ENCODE measurements at regions not wholly inside any gene's neighbourhood (a gene's known extent, or its start where the extent isn't known, plus 50 kb on each side); places are given as distances from the start of the nearest gene placed in this dataset.

DNA sequence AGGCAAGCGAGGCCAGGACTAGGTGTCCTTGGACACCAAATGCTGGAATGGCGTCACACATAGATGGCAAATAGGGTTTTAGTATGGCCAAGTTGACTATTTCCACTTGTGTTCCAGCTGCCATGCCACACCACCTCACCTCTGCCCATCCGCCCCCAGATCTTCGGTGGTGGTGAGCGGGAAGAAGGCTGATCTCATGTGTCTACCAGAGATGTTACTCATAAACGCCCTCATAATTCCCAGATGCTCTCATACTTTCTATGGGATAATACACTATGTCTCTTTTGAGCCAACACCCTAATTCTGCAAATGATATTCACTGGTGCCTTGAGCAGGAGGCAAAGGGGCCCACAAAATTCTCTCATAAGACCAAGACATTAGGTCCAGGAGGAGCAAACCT is 281.1 kb upstream of the FN1 start:
- TF ChIP-seq, protein P1, sequence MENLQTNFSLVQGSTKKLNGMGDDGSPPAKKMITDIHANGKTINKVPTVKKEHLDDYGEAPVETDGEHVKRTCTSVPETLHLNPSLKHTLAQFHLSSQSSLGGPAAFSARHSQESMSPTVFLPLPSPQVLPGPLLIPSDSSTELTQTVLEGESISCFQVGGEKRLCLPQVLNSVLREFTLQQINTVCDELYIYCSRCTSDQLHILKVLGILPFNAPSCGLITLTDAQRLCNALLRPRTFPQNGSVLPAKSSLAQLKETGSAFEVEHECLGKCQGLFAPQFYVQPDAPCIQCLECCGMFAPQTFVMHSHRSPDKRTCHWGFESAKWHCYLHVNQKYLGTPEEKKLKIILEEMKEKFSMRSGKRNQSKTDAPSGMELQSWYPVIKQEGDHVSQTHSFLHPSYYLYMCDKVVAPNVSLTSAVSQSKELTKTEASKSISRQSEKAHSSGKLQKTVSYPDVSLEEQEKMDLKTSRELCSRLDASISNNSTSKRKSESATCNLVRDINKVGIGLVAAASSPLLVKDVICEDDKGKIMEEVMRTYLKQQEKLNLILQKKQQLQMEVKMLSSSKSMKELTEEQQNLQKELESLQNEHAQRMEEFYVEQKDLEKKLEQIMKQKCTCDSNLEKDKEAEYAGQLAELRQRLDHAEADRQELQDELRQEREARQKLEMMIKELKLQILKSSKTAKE (IDR thresholded peaks at IDR 0.05; ENCODE audit: low read depth, poor library complexity, severe bottlenecking): no peak
- TF ChIP-seq, protein P2, sequence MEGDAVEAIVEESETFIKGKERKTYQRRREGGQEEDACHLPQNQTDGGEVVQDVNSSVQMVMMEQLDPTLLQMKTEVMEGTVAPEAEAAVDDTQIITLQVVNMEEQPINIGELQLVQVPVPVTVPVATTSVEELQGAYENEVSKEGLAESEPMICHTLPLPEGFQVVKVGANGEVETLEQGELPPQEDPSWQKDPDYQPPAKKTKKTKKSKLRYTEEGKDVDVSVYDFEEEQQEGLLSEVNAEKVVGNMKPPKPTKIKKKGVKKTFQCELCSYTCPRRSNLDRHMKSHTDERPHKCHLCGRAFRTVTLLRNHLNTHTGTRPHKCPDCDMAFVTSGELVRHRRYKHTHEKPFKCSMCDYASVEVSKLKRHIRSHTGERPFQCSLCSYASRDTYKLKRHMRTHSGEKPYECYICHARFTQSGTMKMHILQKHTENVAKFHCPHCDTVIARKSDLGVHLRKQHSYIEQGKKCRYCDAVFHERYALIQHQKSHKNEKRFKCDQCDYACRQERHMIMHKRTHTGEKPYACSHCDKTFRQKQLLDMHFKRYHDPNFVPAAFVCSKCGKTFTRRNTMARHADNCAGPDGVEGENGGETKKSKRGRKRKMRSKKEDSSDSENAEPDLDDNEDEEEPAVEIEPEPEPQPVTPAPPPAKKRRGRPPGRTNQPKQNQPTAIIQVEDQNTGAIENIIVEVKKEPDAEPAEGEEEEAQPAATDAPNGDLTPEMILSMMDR (IDR thresholded peaks at IDR 0.05 in 2 of 3, conservative IDR thresholded peaks at IDR 0.05 in 1 of 3; ENCODE audit: control insufficient read depth in 2 of 3, extremely low read depth in 1 of 3, insufficient read depth in 1 of 3, low read depth in 3 of 3, low read length in 3 of 3): no peak
- TF ChIP-seq, protein P3, sequence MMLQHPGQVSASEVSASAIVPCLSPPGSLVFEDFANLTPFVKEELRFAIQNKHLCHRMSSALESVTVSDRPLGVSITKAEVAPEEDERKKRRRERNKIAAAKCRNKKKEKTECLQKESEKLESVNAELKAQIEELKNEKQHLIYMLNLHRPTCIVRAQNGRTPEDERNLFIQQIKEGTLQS (IDR thresholded peaks at IDR 0.05; ENCODE audit: borderline replicate concordance, extremely low read depth, low read depth, low read length): no peak
- TF ChIP-seq, protein P4, sequence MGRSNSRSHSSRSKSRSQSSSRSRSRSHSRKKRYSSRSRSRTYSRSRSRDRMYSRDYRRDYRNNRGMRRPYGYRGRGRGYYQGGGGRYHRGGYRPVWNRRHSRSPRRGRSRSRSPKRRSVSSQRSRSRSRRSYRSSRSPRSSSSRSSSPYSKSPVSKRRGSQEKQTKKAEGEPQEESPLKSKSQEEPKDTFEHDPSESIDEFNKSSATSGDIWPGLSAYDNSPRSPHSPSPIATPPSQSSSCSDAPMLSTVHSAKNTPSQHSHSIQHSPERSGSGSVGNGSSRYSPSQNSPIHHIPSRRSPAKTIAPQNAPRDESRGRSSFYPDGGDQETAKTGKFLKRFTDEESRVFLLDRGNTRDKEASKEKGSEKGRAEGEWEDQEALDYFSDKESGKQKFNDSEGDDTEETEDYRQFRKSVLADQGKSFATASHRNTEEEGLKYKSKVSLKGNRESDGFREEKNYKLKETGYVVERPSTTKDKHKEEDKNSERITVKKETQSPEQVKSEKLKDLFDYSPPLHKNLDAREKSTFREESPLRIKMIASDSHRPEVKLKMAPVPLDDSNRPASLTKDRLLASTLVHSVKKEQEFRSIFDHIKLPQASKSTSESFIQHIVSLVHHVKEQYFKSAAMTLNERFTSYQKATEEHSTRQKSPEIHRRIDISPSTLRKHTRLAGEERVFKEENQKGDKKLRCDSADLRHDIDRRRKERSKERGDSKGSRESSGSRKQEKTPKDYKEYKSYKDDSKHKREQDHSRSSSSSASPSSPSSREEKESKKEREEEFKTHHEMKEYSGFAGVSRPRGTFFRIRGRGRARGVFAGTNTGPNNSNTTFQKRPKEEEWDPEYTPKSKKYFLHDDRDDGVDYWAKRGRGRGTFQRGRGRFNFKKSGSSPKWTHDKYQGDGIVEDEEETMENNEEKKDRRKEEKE (IDR thresholded peaks at IDR 0.05): no peak
- TF ChIP-seq SIX5 (IDR thresholded peaks at IDR 0.05; ENCODE audit: low read depth, low read length, severe bottlenecking) (no peak), TARDBP (IDR thresholded peaks at IDR 0.05; ENCODE audit: borderline replicate concordance) (no peak)
